ENCODE measurements at regions not wholly inside any gene's neighbourhood (a gene's known extent, or its start where the extent isn't known, plus 50 kb on each side); places are given as distances from the start of the nearest gene placed in this dataset.

DNA sequence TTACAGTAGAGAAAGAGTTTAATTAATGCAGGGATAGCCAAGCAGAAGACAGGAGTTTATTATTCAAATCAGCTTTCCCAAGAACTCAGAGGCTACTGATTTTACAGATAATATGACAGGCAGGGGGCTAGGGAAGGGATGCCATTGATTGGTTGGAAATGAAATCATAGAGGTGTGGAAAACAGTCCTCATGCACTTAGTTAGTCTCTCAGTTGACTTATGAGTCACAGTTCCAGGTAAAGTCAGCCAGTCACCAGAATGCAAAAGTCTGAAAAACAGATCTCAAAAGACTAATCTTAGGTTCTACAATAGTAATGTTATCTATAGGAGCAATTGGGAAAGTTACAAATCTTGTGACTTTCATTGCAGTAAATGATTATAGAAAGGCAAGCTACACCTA is 676.4 kb upstream of the CHAC2 start:
- no peaks in the 10 kb centered on the region for H3K36me3 ChIP-seq
- intact Hi-C loops (cut with DNase I) = no loop called here
- H3K9me3 ChIP-seq = no peaks in the 10 kb centered on the region
- H3K4me1 ChIP-seq (ENCODE audit: insufficient read depth) = no peaks in the 10 kb centered on the region
- no peak overlapping the region for H3K27ac ChIP-seq
- H3K4me3 ChIP-seq = no peak overlapping the region
- TF ChIP-seq EP300 (IDR thresholded peaks at IDR 0.05) (no peak), POLR2A (IDR thresholded peaks at IDR 0.05) (no peak)
- TF ChIP-seq, protein P1, sequence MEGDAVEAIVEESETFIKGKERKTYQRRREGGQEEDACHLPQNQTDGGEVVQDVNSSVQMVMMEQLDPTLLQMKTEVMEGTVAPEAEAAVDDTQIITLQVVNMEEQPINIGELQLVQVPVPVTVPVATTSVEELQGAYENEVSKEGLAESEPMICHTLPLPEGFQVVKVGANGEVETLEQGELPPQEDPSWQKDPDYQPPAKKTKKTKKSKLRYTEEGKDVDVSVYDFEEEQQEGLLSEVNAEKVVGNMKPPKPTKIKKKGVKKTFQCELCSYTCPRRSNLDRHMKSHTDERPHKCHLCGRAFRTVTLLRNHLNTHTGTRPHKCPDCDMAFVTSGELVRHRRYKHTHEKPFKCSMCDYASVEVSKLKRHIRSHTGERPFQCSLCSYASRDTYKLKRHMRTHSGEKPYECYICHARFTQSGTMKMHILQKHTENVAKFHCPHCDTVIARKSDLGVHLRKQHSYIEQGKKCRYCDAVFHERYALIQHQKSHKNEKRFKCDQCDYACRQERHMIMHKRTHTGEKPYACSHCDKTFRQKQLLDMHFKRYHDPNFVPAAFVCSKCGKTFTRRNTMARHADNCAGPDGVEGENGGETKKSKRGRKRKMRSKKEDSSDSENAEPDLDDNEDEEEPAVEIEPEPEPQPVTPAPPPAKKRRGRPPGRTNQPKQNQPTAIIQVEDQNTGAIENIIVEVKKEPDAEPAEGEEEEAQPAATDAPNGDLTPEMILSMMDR (IDR thresholded peaks at IDR 0.05) = no peak
- no peaks in the 10 kb centered on the region for H3K27me3 ChIP-seq
- DNase-seq = no peak

DNA sequence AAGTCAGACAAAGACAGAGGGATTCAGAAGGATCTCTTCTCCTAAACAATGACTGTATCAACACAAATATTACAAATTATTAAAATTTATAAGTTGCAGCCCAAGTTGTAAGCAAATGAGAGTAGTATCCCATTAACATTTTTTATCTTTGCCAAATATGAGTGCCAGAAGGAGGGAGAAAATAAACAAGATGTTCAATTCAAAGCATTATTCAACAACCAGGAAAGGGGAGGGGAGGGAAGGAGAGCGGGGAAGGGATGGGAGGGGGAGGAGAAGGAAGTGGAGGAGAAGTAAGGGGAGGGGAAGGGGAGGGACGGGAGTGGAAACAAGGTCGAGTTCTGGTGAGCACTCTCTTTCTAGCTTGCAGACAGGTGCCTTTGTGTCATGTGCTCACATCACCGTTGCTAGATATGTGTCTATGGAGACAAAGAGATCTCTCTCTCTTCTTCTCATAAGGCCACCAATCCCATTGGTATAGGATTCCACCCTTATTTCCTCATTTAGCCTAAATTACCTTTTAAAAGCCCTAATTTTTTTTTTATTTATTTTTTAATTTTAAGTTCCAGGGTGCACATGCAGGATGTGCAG is 679.6 kb upstream of the CHAC2 start:
- H3K27me3 ChIP-seq = no peaks in the 10 kb centered on the region
- H3K4me3 ChIP-seq = no peak overlapping the region
- no peaks in the 10 kb centered on the region for H3K4me1 ChIP-seq (ENCODE audit: insufficient read depth)
- TF ChIP-seq EP300 (IDR thresholded peaks at IDR 0.05) = no peak
- TF ChIP-seq, protein P1 (IDR thresholded peaks at IDR 0.05) = no peak
- 40 to 55% (median 49%) methylated on average over 4 of the region's 4 CpGs for WGBS, 3 donors
- no peaks in the 10 kb centered on the region for H3K36me3 ChIP-seq
- DNase-seq = no peak
- intact Hi-C loops (cut with DNase I) = no loop called here
- H3K27ac ChIP-seq = no peak overlapping the region
- no peaks in the 10 kb centered on the region for H3K9me3 ChIP-seq

DNA sequence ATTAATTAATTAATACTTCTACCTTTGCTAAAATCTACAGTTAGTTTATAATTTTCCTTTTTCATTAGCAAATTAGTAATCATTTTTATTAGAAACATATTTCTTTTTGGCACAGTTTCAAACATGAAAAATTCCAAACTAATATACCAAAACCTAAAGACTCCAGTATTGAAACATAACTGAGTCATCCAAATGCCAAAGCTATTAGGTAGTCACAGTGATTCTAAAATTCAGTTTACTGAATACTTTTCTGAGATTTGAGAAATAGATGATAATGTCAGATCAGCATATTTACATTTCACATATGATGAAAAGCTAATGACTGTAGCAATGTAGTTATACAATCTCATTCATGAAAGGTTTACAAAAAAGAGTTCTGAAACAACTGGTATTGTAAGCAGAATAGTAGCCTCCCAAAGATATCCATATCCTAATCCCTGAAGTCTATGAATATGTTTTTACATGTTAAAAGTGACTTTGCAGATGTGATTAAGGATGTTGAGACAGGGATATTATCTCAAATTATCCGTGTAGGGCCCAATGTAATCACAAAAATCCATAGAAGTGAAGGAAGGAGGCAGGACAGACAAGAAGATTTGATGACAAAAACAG is 680.2 kb upstream of the CHAC2 start:
- H3K36me3 ChIP-seq = no peaks in the 10 kb centered on the region
- H3K27me3 ChIP-seq = no peaks in the 10 kb centered on the region
- DNase-seq = no peak
- no peak overlapping the region for H3K4me3 ChIP-seq
- no peak overlapping the region for H3K27ac ChIP-seq
- 30 to 52% (median 41%) methylated on average over 1 of the region's 1 CpG for WGBS, 3 donors
- no peaks in the 10 kb centered on the region for H3K9me3 ChIP-seq
- H3K4me1 ChIP-seq (ENCODE audit: insufficient read depth) = no peaks in the 10 kb centered on the region
- intact Hi-C loops (cut with DNase I) = no loop called here
- TF ChIP-seq EP300 (IDR thresholded peaks at IDR 0.05) (no peak), POLR2A (IDR thresholded peaks at IDR 0.05) (no peak)
- TF ChIP-seq, protein P1 (IDR thresholded peaks at IDR 0.05) = no peak

DNA sequence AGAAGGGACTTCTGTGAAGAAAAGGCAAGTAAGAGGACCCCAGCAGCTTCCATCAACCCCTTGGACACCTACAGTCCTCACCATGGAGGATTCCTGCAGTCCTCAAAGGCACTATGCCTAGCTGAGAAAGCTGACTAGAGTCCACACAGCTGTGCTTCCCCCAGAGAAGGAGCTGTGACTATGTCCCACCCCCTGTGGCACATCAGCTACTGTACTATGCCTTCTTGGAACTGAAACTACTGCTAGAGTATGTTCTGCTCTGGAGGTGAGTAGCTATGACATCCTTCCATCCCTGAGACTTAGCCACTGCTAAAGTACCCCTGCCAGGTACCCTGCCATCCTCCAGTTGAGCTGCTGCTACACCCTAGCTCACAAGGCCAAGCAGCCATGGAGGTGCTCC is 690.2 kb upstream of the CHAC2 start:
- TF ChIP-seq, protein P1 (IDR thresholded peaks at IDR 0.05) = no peak
- TF ChIP-seq POLR2A (IDR thresholded peaks at IDR 0.05) = no peak
- TF ChIP-seq EP300 (IDR thresholded peaks at IDR 0.05) = no peak
- H3K36me3 ChIP-seq = no peaks in the 10 kb centered on the region
- DNase-seq = no peak
- intact Hi-C loops (cut with DNase I) = no loop called here
- no peak overlapping the region for H3K27ac ChIP-seq
- no peaks in the 10 kb centered on the region for H3K27me3 ChIP-seq
- no peaks in the 10 kb centered on the region for H3K9me3 ChIP-seq
- no peak overlapping the region for H3K4me3 ChIP-seq
- H3K4me1 ChIP-seq (ENCODE audit: insufficient read depth) = no peaks in the 10 kb centered on the region
